ENCODE measurements at regions not wholly inside any gene's neighbourhood (a gene's known extent, or its start where the extent isn't known, plus 50 kb on each side); places are given as distances from the start of the nearest gene placed in this dataset.

DNA sequence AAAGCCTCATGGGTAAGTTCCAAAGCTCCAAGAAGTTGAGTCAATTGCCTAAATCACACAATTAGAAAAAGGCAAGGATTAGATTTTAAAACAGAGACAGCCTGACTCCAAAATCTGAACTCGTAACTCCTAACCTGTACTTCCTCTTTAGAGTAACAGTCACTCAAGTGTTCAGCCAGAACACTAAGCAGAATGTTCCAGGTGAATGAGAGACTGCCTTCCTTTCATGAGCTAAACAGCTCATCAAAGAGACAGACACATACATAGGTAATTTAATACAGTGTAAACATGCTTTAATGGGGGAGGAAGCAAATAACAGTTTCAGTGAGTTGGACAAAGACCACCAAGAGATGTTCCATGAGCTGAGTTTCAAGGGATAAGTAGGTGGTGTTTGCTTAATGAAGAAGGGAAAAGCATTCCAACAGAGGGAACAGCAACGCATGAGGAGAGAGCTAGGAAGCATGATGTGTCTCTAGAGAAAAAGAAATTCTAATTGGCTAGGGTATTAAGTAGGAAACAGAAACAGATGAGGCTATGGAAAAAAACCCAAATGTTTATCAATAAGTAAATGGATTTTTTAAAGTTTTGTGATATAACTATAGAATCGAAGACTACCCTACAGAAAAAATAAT lies 403.9 kb downstream of the MED13L start:
- 61% methylated on average over 3 of the region's 3 CpGs for WGBS (ENCODE audit: insufficient coverage, low coverage, low lambda C conversion rate, missing lambda C conversion rate)
- intact Hi-C loops (cut with DNase I), result no loop called here
- TF ChIP-seq, protein P1, sequence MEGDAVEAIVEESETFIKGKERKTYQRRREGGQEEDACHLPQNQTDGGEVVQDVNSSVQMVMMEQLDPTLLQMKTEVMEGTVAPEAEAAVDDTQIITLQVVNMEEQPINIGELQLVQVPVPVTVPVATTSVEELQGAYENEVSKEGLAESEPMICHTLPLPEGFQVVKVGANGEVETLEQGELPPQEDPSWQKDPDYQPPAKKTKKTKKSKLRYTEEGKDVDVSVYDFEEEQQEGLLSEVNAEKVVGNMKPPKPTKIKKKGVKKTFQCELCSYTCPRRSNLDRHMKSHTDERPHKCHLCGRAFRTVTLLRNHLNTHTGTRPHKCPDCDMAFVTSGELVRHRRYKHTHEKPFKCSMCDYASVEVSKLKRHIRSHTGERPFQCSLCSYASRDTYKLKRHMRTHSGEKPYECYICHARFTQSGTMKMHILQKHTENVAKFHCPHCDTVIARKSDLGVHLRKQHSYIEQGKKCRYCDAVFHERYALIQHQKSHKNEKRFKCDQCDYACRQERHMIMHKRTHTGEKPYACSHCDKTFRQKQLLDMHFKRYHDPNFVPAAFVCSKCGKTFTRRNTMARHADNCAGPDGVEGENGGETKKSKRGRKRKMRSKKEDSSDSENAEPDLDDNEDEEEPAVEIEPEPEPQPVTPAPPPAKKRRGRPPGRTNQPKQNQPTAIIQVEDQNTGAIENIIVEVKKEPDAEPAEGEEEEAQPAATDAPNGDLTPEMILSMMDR (IDR thresholded peaks at IDR 0.05), result no peak
- TF ChIP-seq POLR2A (IDR thresholded peaks at IDR 0.05), result no peak
- ATAC-seq, result no peak
- Histone ChIP-seq H3K27me3 (no peaks in the 10 kb centered on the region), H3K4me3 (no peak overlapping the region), H3K27ac (no peak overlapping the region), H3K4me1 (no peaks in the 10 kb centered on the region), H3K36me3 (no peaks in the 10 kb centered on the region), H3K9me3 (peaks cover 0 to 3% (median 0%) of the 10 kb centered on the region in 4 donors)
- DNase-seq, result no peak

DNA sequence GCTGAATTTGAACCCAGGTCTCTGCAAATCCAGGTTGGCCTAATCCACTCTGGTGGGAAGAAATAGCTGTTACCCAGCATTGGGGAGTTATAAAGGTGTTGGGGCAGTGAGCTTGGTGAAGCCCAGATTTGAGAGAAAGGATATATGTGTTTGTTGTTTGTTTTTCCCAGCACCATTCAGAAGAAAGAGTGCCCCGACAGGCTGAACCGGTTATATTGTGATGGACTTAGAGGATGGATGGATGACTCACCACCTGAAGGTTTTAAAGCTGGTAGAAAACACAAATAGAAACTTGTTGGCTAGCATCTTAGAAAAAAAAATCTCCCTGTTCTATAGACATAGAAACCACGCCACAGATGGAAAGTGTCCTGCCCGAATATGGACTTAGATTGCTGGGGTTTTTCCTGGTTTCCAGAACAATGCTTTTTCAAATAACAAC lies 404.6 kb downstream of the MED13L start:
- Histone ChIP-seq H3K4me3 (no peak overlapping the region), H3K4me1 (no peaks in the 10 kb centered on the region), H3K27ac (no peak overlapping the region), H3K36me3 (no peaks in the 10 kb centered on the region), H3K9me3 (peaks cover 0 to 3% (median 0%) of the 10 kb centered on the region in 4 donors), H3K27me3 (no peaks in the 10 kb centered on the region)
- DNase-seq (no peak), ATAC-seq (no peak)
- TF ChIP-seq, protein P1 (IDR thresholded peaks at IDR 0.05), result no peak
- TF ChIP-seq POLR2A (IDR thresholded peaks at IDR 0.05), result no peak
- intact Hi-C loops (cut with DNase I), result no loop called here
- WGBS (ENCODE audit: insufficient coverage, low coverage, low lambda C conversion rate, missing lambda C conversion rate), result 28% methylated on average over 4 of the region's 4 CpGs

DNA sequence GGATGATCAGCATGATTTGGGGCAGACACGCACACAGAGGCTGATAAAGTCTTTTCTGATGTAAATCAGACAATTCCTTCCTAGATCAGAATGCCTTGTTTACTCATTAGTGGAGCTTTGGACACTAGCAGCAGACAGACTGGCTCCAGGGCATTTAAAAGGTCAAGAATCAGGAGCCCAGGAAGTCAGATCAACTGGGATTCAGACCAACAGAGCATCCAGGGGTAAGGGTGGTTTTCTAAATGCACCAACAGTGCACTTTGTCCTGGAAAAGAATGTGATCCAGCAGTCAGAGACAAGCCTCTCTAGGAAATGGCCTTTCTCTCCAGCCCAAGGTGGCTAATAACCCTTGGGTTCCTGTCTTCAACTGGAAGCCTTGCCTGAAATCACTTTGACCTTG lies 405.3 kb downstream of the MED13L start:
- intact Hi-C loops (cut with DNase I), result no loop called here
- DNase-seq (no peak), ATAC-seq (no peak)
- TF ChIP-seq, protein P1 (IDR thresholded peaks at IDR 0.05), result no peak
- no peak for TF ChIP-seq POLR2A (IDR thresholded peaks at IDR 0.05)
- Histone ChIP-seq H3K27me3 (no peaks in the 10 kb centered on the region), H3K36me3 (no peaks in the 10 kb centered on the region), H3K9me3 (peaks cover 0 to 3% (median 0%) of the 10 kb centered on the region in 4 donors), H3K27ac (no peak overlapping the region), H3K4me1 (no peaks in the 10 kb centered on the region), H3K4me3 (no peak overlapping the region)
- WGBS (ENCODE audit: insufficient coverage, low coverage, low lambda C conversion rate, missing lambda C conversion rate), result 33% methylated on average over 1 of the region's 1 CpG

DNA sequence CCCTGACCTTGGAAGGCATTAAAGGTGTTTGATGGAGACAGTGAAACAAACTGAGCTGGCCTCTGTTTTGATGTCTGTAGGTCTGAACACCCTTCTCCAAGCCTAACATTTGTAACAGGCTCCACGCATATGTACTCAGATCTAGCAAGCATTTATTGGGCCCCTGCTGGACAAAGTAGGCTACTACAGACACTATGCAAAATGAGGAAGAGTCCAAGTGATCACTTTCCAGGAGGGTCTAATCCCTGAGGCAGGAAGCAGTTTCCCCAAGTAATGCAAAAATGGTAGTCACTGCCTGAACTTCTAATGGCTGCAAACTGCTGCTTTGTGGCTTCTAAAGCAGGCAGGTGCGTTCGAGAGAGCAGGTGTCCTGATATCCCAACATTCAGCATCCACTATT lies 405.8 kb downstream of the MED13L start:
- Histone ChIP-seq H3K4me1 (no peaks in the 10 kb centered on the region), H3K36me3 (no peaks in the 10 kb centered on the region), H3K9me3 (peaks cover 0 to 2% (median 0%) of the 10 kb centered on the region in 4 donors), H3K27ac (no peak overlapping the region), H3K27me3 (no peaks in the 10 kb centered on the region), H3K4me3 (no peak overlapping the region)
- ATAC-seq (peak in 3 of 4 donors; percentile 52 to 60 (median 53)), DNase-seq (no peak)
- 10% methylated on average over 3 of the region's 3 CpGs for WGBS (ENCODE audit: insufficient coverage, low coverage, low lambda C conversion rate, missing lambda C conversion rate)
- intact Hi-C loops (cut with DNase I), result no loop called here
- TF ChIP-seq, protein P1 (IDR thresholded peaks at IDR 0.05), result peak; percentile 39 to 62 (median 46)
- no peak for TF ChIP-seq POLR2A (IDR thresholded peaks at IDR 0.05)
